Stimulated activated CD4-positive, alpha-beta T cell treated with anti-CD3 and anti-CD28 coated beads, Interleukin-2, amount 100 ng/mL, for 24 hours (primary cell): ENCODE measurements at regions not wholly inside any gene's neighbourhood (a gene's known extent, or its start where the extent isn't known, plus 50 kb on each side); places are given as distances from the start of the nearest gene placed in this dataset.

Experiments used
- DNase-seq, 2 donors: peaks; one replicate each; pipeline ENCODE4 v3.0.0-alpha.2; 2020

- DNase-seq = no peak
These were observed 1005.9 kb upstream of the PABPC4L start for GRCh38 chr4:135207531-135207930.

DNA sequence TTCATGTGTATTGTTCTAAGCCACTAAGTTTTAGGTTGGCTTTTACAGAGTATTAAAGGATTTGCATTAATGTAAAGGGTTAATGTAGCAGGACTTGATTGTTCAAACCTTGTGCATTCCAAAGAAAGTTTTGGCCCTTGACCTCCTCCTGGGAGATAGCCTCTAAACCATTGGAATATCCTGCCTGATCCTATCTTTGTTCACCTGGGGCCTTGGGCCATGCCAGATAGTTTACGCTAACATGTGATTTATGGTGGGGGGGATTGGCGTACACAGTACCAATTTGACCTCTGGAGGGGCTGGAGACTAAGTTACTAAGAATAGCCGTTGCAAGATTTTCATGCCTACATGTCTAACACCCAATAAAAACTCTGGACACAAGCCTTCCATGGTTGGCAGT lies 1002.7 kb upstream of the PABPC4L start:
- DNase-seq = no peak

DNA sequence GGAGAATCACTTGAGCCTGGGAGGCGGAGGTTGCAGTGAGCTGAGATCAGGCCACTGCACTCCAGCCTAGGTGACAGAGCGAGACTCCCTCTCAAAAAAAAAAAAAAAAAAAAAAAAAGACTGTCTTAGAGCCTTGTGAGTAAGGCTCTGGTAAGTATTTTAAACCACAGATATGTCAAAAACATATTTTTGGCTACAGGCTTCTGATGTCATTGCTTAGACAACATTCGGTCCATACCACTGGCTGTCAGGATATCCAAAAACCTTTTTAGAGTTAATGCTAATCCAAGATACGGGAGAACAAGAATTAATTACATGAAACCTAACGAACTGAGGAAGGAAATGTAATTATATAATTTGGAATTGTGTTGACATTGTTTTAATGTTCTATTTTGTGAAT lies 999.5 kb upstream of the PABPC4L start:
- no peak for DNase-seq

DNA sequence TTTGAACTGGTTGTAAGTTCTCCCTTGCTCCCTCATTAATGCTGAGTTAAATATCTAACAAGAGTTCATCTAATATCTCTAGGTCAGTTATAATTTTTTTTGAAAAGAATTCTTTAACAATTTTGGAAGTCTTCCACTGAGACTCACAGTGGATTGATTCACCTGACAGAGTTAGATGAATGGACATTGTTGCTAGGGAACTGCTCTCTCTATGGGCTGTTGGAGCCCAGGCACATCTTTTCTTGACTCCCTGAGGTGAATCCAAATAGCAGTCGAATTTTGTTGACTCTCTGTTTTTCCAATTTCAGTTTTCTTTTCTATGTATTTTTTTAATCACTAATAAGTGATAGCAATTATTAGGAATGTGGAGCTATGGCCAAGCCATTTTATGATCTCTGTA lies 996.1 kb upstream of the PABPC4L start:
- DNase-seq = no peak

DNA sequence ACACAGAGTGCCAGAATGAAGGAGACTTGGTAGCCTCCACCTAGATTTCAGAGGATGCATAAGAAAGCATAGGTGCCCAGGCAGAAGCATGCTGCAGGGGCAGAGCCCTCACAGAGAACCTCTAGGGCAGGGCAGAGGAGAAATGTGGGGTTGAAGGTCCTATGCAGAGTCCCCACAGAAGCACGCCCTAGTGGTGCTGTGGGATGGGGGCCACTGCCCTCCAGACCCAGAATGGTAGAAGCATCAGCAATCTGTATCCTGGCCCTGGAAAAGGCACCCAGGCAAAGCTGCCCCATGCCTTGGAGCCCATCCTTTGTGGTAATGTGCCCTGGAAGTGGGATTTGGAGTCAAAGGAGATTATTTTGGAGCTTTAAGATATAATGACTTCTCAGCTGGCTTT lies 992.9 kb upstream of the PABPC4L start:
- no peak for DNase-seq

DNA sequence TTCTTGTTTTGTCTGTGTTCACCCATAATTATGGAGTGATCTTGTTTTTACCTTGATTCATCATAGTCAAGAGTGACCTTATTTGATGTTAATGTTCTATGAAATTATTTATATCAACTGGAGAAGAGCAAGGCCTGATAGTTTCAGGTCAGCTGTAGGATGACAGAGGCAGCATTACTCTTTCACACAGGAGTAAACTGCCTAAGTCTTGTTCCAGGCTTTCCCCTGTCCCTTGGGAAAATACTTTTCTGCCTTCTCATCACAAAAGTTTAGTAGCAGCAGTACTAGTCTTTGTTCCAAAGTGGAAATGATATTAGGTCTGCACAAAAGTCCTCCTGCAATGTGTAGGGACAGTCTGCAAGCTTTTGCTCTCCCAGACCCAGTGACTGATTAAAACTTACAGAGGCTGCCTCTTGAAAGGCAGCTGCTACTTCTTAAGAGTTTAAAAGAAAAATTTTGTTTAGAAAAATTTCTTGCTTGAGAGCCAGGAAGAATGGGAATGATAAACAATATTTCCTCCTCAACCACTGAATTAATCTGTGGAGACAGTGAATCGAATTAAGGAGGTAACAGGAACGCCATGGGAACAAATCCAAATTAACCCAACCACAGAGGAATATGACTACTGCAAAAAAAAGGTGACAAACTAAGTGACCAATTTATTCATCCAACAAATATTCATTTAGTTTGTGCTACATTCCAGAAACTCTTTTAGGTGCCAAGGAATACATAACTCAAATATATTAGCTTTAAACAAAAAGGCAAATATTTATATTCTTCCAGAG lies 991.4 kb upstream of the PABPC4L start:
- no peak for DNase-seq

DNA sequence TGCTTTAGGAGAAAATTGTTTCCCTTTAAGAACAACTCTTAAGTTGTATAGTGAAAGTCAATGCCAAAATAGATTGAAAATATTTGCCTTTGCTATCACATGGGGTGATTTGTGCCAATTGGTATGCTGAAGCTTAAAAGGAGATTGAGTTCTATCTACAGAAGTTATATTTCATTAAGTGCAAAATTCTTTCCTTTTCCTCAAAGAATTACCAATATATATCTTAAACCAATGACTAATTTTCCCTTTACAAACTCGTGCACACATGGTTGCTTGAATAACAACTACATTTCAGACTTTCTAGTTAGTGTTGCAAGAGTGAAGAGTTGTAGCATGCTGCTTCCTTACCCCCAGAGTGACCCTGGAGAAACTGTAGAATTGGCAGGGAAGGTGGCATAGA lies 990.0 kb upstream of the PABPC4L start:
- DNase-seq = no peak

DNA sequence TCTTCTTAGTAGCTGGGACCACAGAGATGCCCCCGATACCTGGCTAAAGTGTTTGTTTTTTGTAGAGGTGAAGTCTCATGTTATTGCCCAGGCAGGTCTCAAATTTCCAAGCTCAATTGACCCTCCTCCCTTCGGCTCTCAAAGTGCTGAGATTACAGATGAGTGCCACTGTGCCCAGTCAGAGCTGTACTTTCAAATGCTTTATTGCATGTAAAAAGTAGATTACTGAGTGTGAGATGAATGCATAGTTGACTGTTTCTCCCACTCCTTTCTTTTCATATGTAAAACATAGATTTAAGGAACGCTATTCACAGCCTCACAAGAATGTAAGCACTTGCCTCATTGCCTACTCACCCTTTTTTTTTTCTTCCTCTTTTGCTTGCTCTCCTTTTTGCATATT lies 984.4 kb upstream of the PABPC4L start:
- no peak for DNase-seq

DNA sequence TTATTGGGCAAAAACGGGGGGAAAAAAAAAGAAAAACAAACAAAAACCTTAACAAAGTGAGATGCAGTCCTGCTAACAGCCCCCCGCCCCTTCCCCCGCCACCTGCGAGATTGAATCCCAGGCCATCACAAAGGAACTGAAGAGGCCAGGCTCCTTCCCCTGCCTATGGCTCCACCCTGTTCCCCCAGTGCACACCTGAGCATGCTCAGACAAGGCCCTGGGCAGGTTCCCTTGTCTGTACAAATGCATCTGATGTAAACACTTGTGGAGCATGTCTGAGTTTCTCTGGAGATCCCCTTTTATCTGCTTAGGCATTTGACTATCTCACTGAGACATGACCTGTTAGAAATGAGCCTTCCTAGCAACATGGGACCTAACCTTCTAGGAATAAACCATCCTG lies 983.7 kb upstream of the PABPC4L start:
- no peak for DNase-seq

DNA sequence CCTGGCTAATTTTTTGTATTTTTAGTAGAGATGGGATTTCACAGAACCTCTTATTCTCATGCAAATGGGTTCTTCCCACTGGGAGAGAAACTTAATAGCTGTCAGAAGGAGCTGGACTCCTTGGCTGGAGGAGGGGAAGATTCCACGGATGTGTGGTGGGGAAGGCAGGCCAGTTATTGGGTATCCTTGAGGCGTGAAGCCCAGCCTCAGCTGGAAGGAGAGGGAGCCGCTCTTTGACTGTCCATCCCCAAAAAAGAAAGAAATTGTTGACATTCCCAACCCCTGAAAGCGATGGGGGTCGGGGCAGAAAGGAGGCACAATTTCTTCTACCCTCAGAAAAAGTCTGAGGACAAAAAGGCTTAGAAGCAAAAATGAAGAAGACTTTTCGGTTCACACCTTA lies 983.1 kb upstream of the PABPC4L start:
- DNase-seq = no peak

DNA sequence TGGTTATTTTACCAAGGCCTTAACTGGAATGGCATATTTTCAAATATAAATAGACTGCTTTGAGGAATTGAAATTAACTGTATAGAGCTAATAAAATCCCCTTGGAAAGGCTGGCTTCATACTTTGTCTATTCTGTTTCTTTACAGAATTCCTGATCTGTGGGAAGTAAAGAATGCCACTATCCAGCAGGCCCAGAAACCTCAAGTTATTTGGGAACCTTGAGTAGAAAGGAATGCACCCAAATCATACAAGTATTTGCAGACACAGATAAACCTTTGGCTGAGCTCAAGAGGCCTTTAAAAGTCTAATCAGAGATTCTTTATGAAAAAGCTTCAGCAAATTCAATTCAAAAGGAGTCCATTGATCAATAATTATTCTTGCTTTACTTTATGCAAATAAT lies 975.7 kb upstream of the PABPC4L start:
- no peak for DNase-seq

GRCh38 chr4:135166661-135167060 lies 965.1 kb upstream of the PABPC4L start:
- DNase-seq = no peak

GRCh38 chr4:135164601-135165000 lies 963.0 kb upstream of the PABPC4L start:
- no peak for DNase-seq

DNA sequence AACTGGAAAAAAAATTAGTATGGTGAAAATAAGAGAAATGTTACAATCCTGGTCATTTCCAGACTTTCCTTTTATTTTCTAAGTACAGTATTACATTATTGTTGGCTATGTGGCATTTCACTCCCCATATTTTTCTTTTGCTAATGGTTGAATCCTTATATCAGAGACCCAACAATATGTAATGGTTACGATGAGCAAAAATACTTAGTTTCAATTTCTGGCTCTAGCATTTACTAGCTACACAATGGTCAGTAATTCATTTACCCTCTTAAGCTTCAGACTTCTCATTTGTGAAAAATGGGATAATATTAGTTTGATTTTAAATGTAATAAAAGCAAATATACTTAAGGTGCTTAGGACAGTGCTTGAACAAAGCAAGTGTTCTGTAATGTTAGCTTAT lies 942.9 kb upstream of the PABPC4L start:
- DNase-seq = no peak

DNA sequence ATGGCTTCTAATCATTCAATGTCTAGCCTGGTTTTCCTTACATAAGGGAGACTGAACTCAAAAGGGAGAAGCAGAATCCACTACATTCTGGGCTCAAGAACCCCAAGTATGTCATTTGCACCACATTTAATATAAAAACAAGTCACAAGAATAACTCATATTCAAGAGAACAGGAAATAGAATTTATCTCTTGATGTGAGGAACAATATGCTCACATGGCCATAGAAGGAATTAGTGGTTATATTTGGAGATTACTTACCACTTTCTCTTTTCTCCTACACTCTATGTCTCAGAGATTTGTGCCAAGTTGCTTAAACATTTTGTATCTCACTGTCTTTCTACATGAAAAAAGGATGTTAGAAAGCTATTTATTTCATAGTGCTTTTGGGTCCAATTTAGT lies 922.6 kb upstream of the PABPC4L start:
- DNase-seq = no peak

GRCh38 chr4:135123632-135124031 lies 922.0 kb upstream of the PABPC4L start:
- DNase-seq = no peak

- no peak for DNase-seq
These were observed 920.9 kb upstream of the PABPC4L start for GRCh38 chr4:135122457-135122856.

GRCh38 chr4:135120195-135120594 lies 918.6 kb upstream of the PABPC4L start:
- no peak for DNase-seq

DNA sequence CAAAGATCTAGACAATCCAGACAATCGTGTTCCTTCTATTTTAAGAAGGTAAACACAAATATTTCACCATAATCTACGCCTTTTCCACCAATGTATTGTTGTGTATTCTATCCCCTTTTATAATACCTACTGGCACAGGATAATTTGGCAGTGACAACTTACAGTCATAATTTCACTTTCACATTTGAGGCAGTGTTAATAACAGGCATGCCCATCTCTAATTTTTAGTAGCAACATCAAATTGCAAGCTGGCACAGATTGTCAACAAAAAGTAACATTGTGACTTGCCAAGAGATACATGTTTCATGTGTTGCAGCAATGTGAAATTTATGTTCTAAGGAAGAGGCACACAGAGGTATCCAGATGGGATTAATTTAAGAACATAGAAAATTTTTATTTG lies 912.5 kb upstream of the PABPC4L start:
- DNase-seq = no peak

GRCh38 chr4:135098061-135098460 lies 896.5 kb upstream of the PABPC4L start:
- DNase-seq = no peak

DNA sequence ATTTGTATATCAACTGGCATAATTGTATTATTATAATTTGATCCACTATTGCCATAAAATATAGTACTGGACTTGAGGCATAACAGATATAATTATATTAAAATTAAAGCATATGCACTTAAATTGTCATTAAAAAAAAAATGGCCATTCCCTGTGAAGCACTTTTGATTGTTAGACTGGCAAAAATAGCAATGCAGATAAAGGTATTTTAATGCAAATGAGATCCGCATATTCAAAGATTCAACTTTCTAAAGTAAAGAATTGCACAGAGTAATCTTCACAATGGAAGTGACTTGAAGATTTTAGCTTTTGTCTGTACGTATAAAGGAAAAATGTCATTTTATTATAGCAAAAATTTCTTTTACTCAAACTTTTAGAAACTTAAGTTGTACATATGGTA lies 871.8 kb upstream of the PABPC4L start:
- no peak for DNase-seq

DNA sequence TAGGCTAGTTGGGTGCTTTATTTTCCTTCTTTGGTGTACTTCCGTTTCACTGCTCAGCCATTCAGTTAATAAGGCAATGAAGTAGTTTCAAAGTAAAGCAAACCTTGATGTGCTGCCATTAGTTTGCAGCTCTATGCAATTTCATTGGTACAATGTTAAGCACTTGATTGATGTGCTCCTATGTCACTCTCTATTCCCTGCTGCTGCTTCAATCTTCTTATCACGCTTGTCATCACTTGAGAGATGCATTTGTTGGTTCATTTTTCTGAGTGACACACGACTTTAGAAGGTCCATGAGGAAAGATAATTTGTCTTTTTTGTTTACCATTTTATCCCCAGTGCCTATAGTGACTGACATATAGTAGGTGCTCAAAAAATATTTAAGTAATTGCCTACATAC lies 871.0 kb upstream of the PABPC4L start:
- DNase-seq = no peak

DNA sequence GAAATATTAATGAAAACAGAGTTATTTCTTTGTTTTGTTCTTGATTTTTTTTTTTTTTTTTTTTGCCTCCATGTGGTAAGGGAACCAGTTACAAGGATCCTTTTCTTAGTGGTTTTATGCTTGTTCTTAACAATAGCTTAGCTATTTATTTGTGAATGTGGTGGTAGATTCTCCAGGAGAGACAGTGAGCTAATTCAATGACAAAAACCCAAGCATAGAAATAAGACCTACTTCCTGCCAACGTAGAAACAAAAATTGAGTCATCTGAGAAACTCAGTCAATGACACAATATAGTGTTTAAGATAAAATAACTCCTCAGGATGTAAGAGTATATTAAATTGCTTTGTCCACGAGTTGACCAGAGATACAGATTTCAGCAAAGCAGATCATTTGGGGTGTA lies 863.8 kb upstream of the PABPC4L start:
- no peak for DNase-seq

DNA sequence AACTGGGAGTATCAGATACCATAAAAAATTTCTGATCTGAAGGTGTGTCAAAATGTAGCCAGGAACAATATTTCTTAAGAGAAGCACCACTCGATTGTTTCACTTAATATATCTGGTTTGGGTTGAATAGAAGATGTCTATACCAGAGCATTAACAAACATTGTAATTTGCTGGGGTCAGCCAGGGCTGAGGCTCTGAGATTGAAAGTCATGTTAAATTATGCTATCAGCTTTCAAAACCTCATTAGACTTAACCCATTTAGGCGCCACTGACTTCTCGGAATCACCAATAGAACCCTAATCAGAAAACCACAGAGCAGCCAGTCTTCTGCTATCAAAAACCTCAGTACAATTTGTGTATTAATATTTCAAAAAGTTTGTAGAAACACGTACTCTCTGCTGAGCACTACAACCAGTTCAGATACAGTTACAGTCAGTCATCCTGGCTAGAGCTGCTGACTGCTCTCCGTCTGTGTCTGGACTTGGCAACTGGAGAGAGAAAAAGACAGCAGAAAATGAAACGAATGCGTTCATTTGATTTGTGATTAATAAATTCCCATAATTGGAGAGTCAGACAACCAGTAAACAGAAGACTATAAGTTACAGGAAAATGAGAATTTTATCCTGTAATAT lies 848.6 kb upstream of the PABPC4L start:
- no peak for DNase-seq

GRCh38 chr4:135032670-135033069 lies 831.1 kb upstream of the PABPC4L start:
- DNase-seq = no peak
